K562 (cell line): ENCODE measurements at regions not wholly inside any gene's neighbourhood (a gene's known extent, or its start where the extent isn't known, plus 50 kb on each side); places are given as distances from the start of the nearest gene placed in this dataset.

Experiments
- ATAC-seq: fragments of 200-7000 bp; cut with Tn5 transposase; 3 replicates; pipeline ENCODE4 v1.9.1; 2020; ENCODE audit warnings: moderate library complexity
- BruUV-seq: library from RNA; stranded (reverse); fragments of 400-500 nt; replicated peaks from 2 replicates; lab custom pipeline; 2021; lab: Mats Ljungman, UMichigan
- CTCF ChIA-PET: fragments of 300-600 bp; formaldehyde crosslinking; extraction: SDS; loops from one replicate; lab custom pipeline; 2021; ENCODE audit warnings: low intra/inter-chr PET ratio; lab: Yijun Ruan, JAX
- POLR2A ChIA-PET: fragments of 300-600, 350-650 bp; sonication (Branson Sonifier 250); formaldehyde crosslinking; extraction: SDS; loops from one replicate; lab custom pipeline; 2021; ENCODE audit warnings: antibody characterized with exemption, inconsistent platforms; lab: Yijun Ruan, JAX
- DNase-seq, 4 experiments: peaks; one replicate each; pipeline versions ENCODE4 v3.0.0 to v3.0.0-alpha.2; 2011 to 2018; ENCODE audit warnings: low spot score in 3 of 4, mixed read lengths in 3 of 4; ENCODE audit errors: extremely low read depth in 1 of 4
- FAIRE-seq: peaks from 2 replicates; lab custom pipeline; 2011; peaks lifted over from hg19 to GRCh38; lab: Jason Lieb, UNC
- H2AFZ ChIP-seq: 2 replicates; pipeline ENCODE4 v1.6.0; 2011; ENCODE audit warnings: low read depth, low read length, control low read depth, inconsistent platforms
- H3K27ac ChIP-seq: fragments of 200-600 bp; 3 replicates; pipeline ENCODE4 v1.8.0; 2011; ENCODE audit warnings: low read depth, mild to moderate bottlenecking, control low read depth, inconsistent platforms, low read length, moderate library complexity, mixed read lengths; ENCODE audit errors: extremely low read depth
- H3K27me3 ChIP-seq, 2 experiments: fragments of 300-600 bp in 1 of 2; 2 replicates in 1 of 2; 3 replicates in 1 of 2; pipeline versions ENCODE4 v1.6.0 to v1.8.0; 2011; ENCODE audit warnings: inconsistent platforms in 2 of 2, low read length in 2 of 2, mild to moderate bottlenecking in 1 of 2, mixed read lengths in 1 of 2, moderate library complexity in 1 of 2; ENCODE audit not compliant: control insufficient read depth in 2 of 2, insufficient read depth in 2 of 2
- H3K36me3 ChIP-seq: fragments of 300-600 bp; 3 replicates; pipeline ENCODE4 v1.8.0; 2011; ENCODE audit warnings: mild to moderate bottlenecking, low read length, inconsistent platforms; ENCODE audit not compliant: control insufficient read depth, insufficient read depth
- H3K4me1 ChIP-seq, 2 experiments: fragments of 200-600 bp in 1 of 2; replicated peaks in 1 of 2; 2 replicates in 1 of 2; 3 replicates in 1 of 2; pipeline versions ENCODE4 v1.5.1 to v1.8.0; 2011; ENCODE audit warnings: inconsistent platforms in 2 of 2, low read length in 2 of 2, mild to moderate bottlenecking in 1 of 2, mixed read lengths in 1 of 2, moderate library complexity in 1 of 2; ENCODE audit not compliant: control insufficient read depth in 2 of 2, insufficient read depth in 2 of 2
- H3K4me2 ChIP-seq: 2 replicates; pipeline ENCODE4 v1.6.1; 2011; ENCODE audit warnings: low read length, control low read depth, inconsistent platforms, mixed read lengths; ENCODE audit not compliant: insufficient read depth
- H3K4me3 ChIP-seq: fragments of 200-600 bp; sonication (generic), shearing (Covaris generic); 2 replicates; pipeline ENCODE4 v1.5.1; 2016; ENCODE audit warnings: control low read depth, inconsistent platforms
- H3K79me2 ChIP-seq: fragments of 200-600 bp; 3 replicates; pipeline ENCODE4 v1.8.0; 2011; ENCODE audit warnings: low read length, inconsistent platforms; ENCODE audit not compliant: control insufficient read depth, insufficient read depth
- H3K9ac ChIP-seq, 2 experiments: 2 replicates each; pipeline versions ENCODE4 v1.6.0 to v1.6.1; 2011; ENCODE audit warnings: low read depth in 2 of 2, low read length in 2 of 2, control low read depth in 1 of 2, inconsistent platforms in 1 of 2, mild to moderate bottlenecking in 1 of 2, mixed read lengths in 1 of 2; ENCODE audit not compliant: insufficient read depth in 1 of 2
- H3K9me1 ChIP-seq: one replicate; pipeline ENCODE4 v1.6.0; 2011; ENCODE audit warnings: inconsistent platforms, mild to moderate bottlenecking, low read length, moderate library complexity; ENCODE audit not compliant: control insufficient read depth, insufficient read depth
- H3K9me3 ChIP-seq: replicated peaks from 2 replicates; pipeline ENCODE4 v1.5.1; 2011; ENCODE audit warnings: low read depth, low read length, inconsistent platforms; ENCODE audit not compliant: control insufficient read depth, insufficient read depth
- H4K20me1 ChIP-seq: replicated peaks from 2 replicates; pipeline ENCODE4 v1.6.1; 2011; ENCODE audit warnings: low read length, inconsistent platforms, mixed read lengths; ENCODE audit not compliant: control insufficient read depth, insufficient read depth
- BRCA1 ChIP-seq, 2 experiments: fragments of 450-650 bp in 1 of 2; sonication (generic) in 1 of 2; formaldehyde crosslinking in 1 of 2; IDR thresholded peaks; 2 replicates each; pipeline versions ENCODE4 v1.5.0 to v1.6.1; 2017 to 2020; ENCODE audit warnings: mild to moderate bottlenecking in 1 of 2, missing genetic modification reagents in 1 of 2
- HDAC8 ChIP-seq: fragments of 450-650 bp; IDR thresholded peaks from 2 replicates; pipeline ENCODE4 v1.6.1; 2016; ENCODE audit warnings: mild to moderate bottlenecking, missing genetic modification characterization, moderate library complexity, missing compliant biosample characterization
- POLR3G ChIP-seq: IDR thresholded peaks from 2 replicates; pipeline ENCODE4 v1.6.1; 2011; ENCODE audit not compliant: insufficient read length, insufficient replicate concordance; ENCODE audit errors: extremely low read depth
- SMARCC2 ChIP-seq: fragments of 450-650 bp; IDR thresholded peaks from 2 replicates; pipeline ENCODE4 v1.6.1; 2017; ENCODE audit warnings: antibody characterized with exemption, moderate library complexity, mild to moderate bottlenecking, low read depth
- ZNF23 ChIP-seq: fragments of 250-450 bp; sonication (Bioruptor Pico); IDR thresholded peaks from 2 replicates; pipeline ENCODE4 v1.4.0; 2020; ENCODE audit warnings: mild to moderate bottlenecking
- ZNF444 ChIP-seq: fragments of 250-450 bp; sonication (Bioruptor Pico); IDR thresholded peaks from 2 replicates; pipeline ENCODE4 v1.4.0; 2020; ENCODE audit warnings: mild to moderate bottlenecking, moderate library complexity
- WGBS: fragments of 100-300 bp; shearing (Covaris generic); methylation state at CpG from one replicate; pipeline ENCODE4 v1.1.6; 2016; ENCODE audit warnings: low coverage, mixed read lengths; ENCODE audit not compliant: insufficient coverage; ENCODE audit errors: missing lambda C conversion rate; 5-methylcytosine and 5-hydroxymethylcytosine counted together
- in situ Hi-C: fragments of 300-500 bp; cut with MboI; formaldehyde crosslinking; loops from 4 replicates; pipeline ENCODE4 v1.15.0; 2018; ENCODE audit warnings: inconsistent platforms, mixed read lengths
- intact Hi-C: fragments of 100-400 bp; cut with micrococcal nuclease; formaldehyde crosslinking; loops from 2 replicates; pipeline ENCODE4 v1.14.2; 2022
- TF ChIP-seq, protein P1 (sequence below): fragments of 250-450 bp; sonication (Bioruptor Pico); IDR thresholded peaks from 2 replicates; pipeline ENCODE4 v1.4.0; 2020; ENCODE audit warnings: borderline replicate concordance

DNA sequence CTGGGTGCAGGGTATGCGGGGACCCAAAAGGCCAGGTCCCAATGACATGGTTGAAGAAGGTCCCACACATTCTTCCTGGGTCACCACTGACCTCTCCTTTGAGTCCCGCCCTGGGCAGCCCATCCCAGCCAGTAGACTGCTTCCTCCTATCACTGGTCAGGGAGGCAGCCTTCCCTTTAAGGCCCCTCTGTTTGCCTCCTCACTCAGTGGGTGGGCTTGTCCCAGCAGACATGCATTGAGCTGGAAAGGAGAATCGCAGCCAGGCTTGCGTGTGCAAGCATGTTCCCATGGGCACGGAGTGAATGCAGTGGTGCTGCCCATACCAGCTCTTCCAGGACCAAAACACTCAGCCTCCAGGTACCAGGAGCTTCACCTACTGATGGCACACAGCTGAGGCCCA, 162.4 kb upstream of the SYT13 start:
- H3K79me2 ChIP-seq: no peaks in the 10 kb centered on the region
- FAIRE-seq (no peak), DNase-seq (no peak), ATAC-seq (no peak)
- WGBS: 4% methylated on average over 5 of the region's 5 CpGs
- intact Hi-C loops: no loop called here
- no peaks in the 10 kb centered on the region for H3K9me1 ChIP-seq
- in situ Hi-C loops: no loop called here
- BruUV-seq: no TSS peak
- H3K4me3 ChIP-seq: no peak overlapping the region
- no peak overlapping the region for H2AFZ ChIP-seq
- no peak overlapping the region for H3K27ac ChIP-seq
- H3K9ac ChIP-seq: no peak overlapping the region
- H3K4me2 ChIP-seq: no peak overlapping the region
- H4K20me1 ChIP-seq: no peaks in the 10 kb centered on the region; the same call in 1 of the 2 replicates
- no peaks in the 10 kb centered on the region for H3K36me3 ChIP-seq
- no peaks in the 10 kb centered on the region for H3K4me1 ChIP-seq
- TF ChIP-seq ZNF23 (CRISPR knock-in tag): no peak
- TF ChIP-seq POLR3G: no peak
- TF ChIP-seq SMARCC2: no peak
- no peak for TF ChIP-seq ZNF444 (CRISPR knock-in tag)
- TF ChIP-seq, protein P1, sequence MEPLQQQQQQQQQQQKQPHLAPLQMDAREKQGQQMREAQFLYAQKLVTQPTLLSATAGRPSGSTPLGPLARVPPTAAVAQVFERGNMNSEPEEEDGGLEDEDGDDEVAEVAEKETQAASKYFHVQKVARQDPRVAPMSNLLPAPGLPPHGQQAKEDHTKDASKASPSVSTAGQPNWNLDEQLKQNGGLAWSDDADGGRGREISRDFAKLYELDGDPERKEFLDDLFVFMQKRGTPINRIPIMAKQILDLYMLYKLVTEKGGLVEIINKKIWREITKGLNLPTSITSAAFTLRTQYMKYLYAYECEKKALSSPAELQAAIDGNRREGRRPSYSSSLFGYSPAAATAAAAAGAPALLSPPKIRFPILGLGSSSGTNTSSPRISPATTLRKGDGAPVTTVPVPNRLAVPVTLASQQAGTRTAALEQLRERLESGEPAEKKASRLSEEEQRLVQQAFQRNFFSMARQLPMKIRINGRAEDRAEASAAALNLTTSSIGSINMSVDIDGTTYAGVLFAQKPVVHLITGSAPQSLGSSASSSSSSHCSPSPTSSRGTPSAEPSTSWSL (CRISPR knock-in tag): no peak
- no peak for TF ChIP-seq BRCA1 (IDR thresholded peaks at IDR 0.05)
- no peak for TF ChIP-seq BRCA1 (CRISPR knock-in tag; IDR thresholded peaks at IDR 0.05)
- no peak for TF ChIP-seq HDAC8 (tag)
- POLR2A ChIA-PET: no interaction called here
- H3K27me3 ChIP-seq: peaks cover 3 to 23% of the 10 kb centered on the region in 2 experiments; a peak in 3 of 5 replicates
- H3K9me3 ChIP-seq: no peaks in the 10 kb centered on the region
- CTCF ChIA-PET: no interaction called here
